Activated CD8-positive, alpha-beta T cell treated with anti-CD3 and anti-CD28 coated beads for 36 hours (primary cell): ENCODE measurements at regions not wholly inside any gene's neighbourhood (a gene's known extent, or its start where the extent isn't known, plus 50 kb on each side); places are given as distances from the start of the nearest gene placed in this dataset.

ENCODE experiments used
- ATAC-seq: fragments of 200-7000 bp; cut with Tn5 transposase; one replicate; pipeline ENCODE4 v1.10.0; 2021; ENCODE audit warnings: mild to moderate bottlenecking, moderate library complexity
- CTCF ChIA-PET: fragments of 350-600 bp; sonication (Branson Sonifier 250); formaldehyde crosslinking; loops from one replicate; lab custom pipeline; 2021; ENCODE audit warnings: antibody characterized with exemption; lab: Charles Lee
- POLR2A ChIA-PET: fragments of 350-600 bp; sonication (Branson Sonifier 250); formaldehyde crosslinking; loops from one replicate; lab custom pipeline; 2021; ENCODE audit warnings: antibody characterized with exemption; lab: Charles Lee
- DNase-seq: peaks from one replicate; pipeline ENCODE4 v3.0.0-alpha.2; 2020
- H3K27ac Mint-ChIP-seq: one replicate; pipeline ENCODE4 v1.8.0; 2021; ENCODE audit warnings: mild to moderate bottlenecking, mixed read lengths
- H3K27me3 Mint-ChIP-seq: one replicate; pipeline ENCODE4 v1.8.0; 2021; ENCODE audit warnings: mixed read lengths
- H3K36me3 Mint-ChIP-seq: one replicate; pipeline ENCODE4 v1.8.0; 2021; ENCODE audit warnings: low read depth, mixed read lengths
- H3K4me1 Mint-ChIP-seq: one replicate; pipeline ENCODE4 v1.8.0; 2021; ENCODE audit warnings: low read depth, mixed read lengths
- H3K4me3 Mint-ChIP-seq: one replicate; pipeline ENCODE4 v1.8.0; 2021; ENCODE audit warnings: mild to moderate bottlenecking, moderate library complexity, mixed read lengths
- H3K9me3 Mint-ChIP-seq: one replicate; pipeline ENCODE4 v1.8.0; 2021; ENCODE audit warnings: mixed read lengths
- CTCF ChIP-seq: fragments of 200-600 bp; IDR thresholded peaks from one replicate; pipeline ENCODE4 v1.8.0; 2022; ENCODE audit warnings: antibody characterized with exemption, mild to moderate bottlenecking
- intact Hi-C: fragments of 100-400 bp; cut with micrococcal nuclease; formaldehyde crosslinking; loops from one replicate; pipeline ENCODE4 v1.10.0; 2022

- ChIA-PET CTCF (no interaction called here), POLR2A (no interaction called here)
- no peak for TF ChIP-seq CTCF
- Mint-ChIP-seq H3K27me3 (no peaks in the 10 kb centered on the region), H3K9me3 (no peaks in the 10 kb centered on the region), H3K27ac (no peak overlapping the region), H3K36me3 (no peaks in the 10 kb centered on the region), H3K4me3 (no peak overlapping the region), H3K4me1 (no peaks in the 10 kb centered on the region)
- ATAC-seq (no peak), DNase-seq (no peak)
- intact Hi-C loops = no loop called here
Measured at GRCh38 chr12:20096430-20096829, 271.9 kb upstream of the PDE3A start.

- DNase-seq = no peak
- POLR2A ChIA-PET = no interaction called here
- Mint-ChIP-seq H3K9me3 (no peaks in the 10 kb centered on the region), H3K27me3 (no peaks in the 10 kb centered on the region), H3K4me3 (no peak overlapping the region), H3K4me1 (no peaks in the 10 kb centered on the region), H3K36me3 (no peaks in the 10 kb centered on the region), H3K27ac (no peak overlapping the region)
- no peak for ATAC-seq
- CTCF ChIA-PET = no interaction called here
- TF ChIP-seq CTCF = no peak
- intact Hi-C loops = no loop called here
Measured at GRCh38 chr12:20097626-20098025, 270.7 kb upstream of the PDE3A start.

GRCh38 chr12:20099395-20100183, 268.7 kb upstream of the PDE3A start:
- ChIA-PET POLR2A (no interaction called here), CTCF (no interaction called here)
- Mint-ChIP-seq H3K27me3 (no peaks in the 10 kb centered on the region), H3K4me1 (no peaks in the 10 kb centered on the region), H3K36me3 (no peaks in the 10 kb centered on the region), H3K9me3 (no peaks in the 10 kb centered on the region), H3K27ac (no peak overlapping the region), H3K4me3 (no peak overlapping the region)
- no peak for TF ChIP-seq CTCF
- DNase-seq (no peak), ATAC-seq (no peak)
- intact Hi-C loops = no loop called here

GRCh38 chr12:20101046-20101445, 267.3 kb upstream of the PDE3A start:
- Mint-ChIP-seq H3K27me3 (no peaks in the 10 kb centered on the region), H3K9me3 (no peaks in the 10 kb centered on the region), H3K4me3 (no peak overlapping the region), H3K36me3 (no peaks in the 10 kb centered on the region), H3K27ac (no peak overlapping the region), H3K4me1 (no peaks in the 10 kb centered on the region)
- ChIA-PET CTCF (no interaction called here), POLR2A (no interaction called here)
- TF ChIP-seq CTCF = no peak
- no peak for ATAC-seq
- no peak for DNase-seq
- intact Hi-C loops = no loop called here

- POLR2A ChIA-PET = no interaction called here
- no peak overlapping the region for H3K27ac Mint-ChIP-seq
- no peak for TF ChIP-seq CTCF
- ATAC-seq = no peak
- H3K36me3 Mint-ChIP-seq = no peaks in the 10 kb centered on the region
- H3K4me1 Mint-ChIP-seq = no peaks in the 10 kb centered on the region
- H3K4me3 Mint-ChIP-seq = no peak overlapping the region
- no peaks in the 10 kb centered on the region for H3K9me3 Mint-ChIP-seq
- intact Hi-C loops = no loop called here
- CTCF ChIA-PET = no interaction called here
- DNase-seq = no peak
- H3K27me3 Mint-ChIP-seq = peaks cover 2% of the 10 kb centered on the region
Measured at GRCh38 chr12:20105943-20106342, 262.4 kb upstream of the PDE3A start.
